T-helper 1 cell treated with Interleukin-12 subunit alpha and Interleukin-12 subunit beta and Interleukin-4 antibody, amounts not matched to agents 30 ng/mL and 1 ng/mL, for 36 hours (primary cell): ENCODE measurements at regions not wholly inside any gene's neighbourhood (a gene's known extent, or its start where the extent isn't known, plus 50 kb on each side); places are given as distances from the start of the nearest gene placed in this dataset.
"Not testable (repeated sequence)": the region's sequence is repeated elsewhere in the genome, so short reads cannot be mapped to it uniquely, and the experiment has no call there.

Experiments used
- intact Hi-C: fragments of 100-400 bp; cut with micrococcal nuclease; formaldehyde crosslinking; loops from one replicate; pipeline ENCODE4 v1.15.1; 2024

DNA sequence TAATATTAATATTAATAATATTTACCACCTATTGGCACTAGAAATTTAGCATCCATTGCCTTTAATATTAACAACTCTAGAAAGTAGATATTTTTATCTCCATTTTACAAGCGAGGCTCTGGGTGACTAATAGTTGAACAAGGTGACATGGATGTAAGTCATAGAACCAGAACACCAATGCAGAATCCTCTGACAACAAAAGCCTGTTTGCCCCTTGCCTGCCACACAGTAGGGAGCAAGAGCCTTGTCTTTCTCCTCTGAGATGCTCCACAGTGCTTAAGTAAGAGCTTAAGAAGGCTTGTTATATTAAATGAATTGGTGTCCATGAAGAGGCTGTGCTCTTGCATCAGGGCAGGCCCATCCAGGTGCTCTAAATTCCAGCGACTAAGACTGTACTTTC, 51.2 kb upstream of the LBX1 start:
- intact Hi-C loops: no loop called here

DNA sequence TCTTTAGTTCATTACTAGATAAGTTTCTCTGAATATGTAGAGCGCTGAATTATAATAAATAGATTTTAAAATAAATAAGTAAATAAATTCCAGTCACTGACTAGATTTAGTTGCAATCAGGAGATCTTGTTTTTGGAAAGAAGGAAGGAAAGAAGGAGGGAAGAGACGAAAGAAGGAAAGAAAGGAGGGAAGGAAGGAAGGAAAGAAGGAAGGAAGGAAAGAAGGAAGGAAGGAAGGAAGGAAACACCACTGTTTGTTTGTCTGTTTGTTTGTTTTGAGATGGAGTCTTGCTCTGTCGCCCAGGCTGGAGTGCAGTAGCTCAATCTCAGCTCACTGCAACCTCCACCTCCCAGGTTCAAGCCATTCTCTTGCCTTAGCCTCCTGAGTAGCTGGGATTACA, 51.7 kb upstream of the LBX1 start:
- intact Hi-C loops: not testable (repeated sequence)

DNA sequence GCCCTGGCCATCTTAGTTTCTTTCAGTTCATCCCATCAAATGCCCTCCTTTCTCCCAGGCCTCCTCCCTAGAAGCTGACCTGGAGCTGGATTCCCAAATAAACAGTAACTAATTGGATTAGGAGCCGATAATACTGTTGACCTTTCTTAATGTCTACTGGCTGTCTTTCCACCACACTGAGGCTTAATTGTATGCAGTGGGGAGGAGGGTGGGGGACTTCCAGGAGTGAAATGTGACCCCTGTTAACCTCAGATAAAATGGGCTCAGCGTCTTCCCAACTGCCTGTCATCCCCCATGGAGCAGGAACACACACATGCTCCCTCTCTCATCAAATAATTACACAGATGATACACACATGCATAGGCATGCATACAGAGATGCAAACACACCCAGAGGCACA, 53.7 kb upstream of the LBX1 start:
- intact Hi-C loops: no loop called here

DNA sequence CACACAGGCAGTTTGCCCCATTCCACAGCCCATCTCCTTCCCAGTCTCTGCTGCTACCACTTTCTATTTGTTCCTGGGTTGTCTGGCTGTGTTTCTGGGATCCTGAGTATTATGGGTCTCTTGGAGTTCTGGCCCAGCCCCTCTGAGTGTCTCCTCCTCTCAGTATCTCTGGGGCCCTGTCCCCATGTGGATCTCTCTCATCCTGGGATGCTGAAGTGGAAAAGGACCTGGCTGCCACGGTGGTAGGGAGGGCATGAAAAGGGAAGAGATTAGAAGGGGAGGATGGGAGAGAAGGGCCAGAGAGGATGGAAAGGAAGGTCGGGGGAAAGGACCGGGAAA, 54.5 kb upstream of the LBX1 start:
- intact Hi-C loops: no loop called here

DNA sequence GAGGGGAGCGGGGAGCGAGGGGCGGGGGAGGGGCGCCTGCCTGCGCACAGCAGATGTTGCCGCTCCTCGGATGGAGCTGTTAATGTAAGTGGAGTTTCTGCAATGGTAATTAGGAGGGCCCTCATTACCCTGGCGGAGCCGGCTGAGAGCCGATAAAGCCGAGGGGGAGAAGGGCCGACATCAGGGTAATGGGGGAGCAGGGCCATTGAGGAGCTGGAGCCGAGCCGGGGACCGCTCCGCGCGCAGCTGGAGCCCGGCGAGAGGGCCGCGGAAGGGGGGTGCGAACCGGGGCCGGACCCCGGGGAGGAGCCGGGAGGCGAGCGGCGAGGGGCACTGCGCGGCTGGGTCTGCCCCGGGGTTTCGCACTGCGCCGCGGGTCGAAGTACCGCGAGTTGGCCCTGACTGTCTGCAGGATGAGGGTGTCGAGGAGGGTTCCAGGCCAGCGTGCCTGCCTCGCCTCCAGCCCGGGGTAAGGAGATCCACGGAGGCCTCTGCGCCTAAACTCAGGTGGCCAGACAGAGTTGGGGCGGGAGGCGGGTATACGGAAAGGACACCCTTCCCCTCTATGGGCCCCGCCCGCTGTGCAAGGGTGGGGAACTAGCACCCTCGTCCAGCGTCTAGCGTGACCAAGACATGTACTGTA, 55.0 kb upstream of the LBX1 start:
- intact Hi-C loops: no loop called here

DNA sequence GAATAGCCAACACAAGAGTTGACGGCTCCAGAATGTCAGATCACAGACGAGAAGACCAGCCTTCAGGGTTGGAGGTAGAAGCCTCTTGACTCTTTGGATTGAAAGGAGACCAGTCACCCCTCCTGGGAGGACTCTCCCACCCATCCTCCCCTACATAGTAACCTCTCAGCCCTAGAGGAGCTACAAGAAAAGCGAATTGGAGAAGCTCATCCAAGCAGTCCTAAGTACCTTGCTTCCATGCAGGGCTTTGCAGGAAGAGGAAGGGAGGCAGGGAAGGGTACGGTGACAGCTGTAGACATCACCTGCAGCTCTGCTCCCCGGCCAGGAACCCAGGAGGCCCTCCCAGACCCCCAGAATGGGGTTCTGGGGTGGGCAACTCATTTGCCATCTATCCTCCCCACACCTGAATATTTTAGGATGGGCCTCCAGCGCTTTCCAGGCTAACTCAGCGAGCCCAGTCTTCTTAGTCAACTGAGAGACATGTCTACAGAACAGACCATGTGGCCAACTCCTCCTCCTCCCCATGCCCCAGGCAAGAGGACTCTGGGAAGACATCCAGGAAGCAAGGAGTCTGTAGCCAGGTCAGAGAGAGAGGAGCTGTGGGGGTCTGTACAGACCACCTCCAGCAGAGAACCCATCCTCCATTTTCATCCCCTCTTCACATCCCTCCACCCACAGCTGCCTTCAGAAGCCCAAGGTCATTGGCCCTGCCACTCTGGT, 55.6 kb upstream of the LBX1 start:
- intact Hi-C loops: no loop called here

DNA sequence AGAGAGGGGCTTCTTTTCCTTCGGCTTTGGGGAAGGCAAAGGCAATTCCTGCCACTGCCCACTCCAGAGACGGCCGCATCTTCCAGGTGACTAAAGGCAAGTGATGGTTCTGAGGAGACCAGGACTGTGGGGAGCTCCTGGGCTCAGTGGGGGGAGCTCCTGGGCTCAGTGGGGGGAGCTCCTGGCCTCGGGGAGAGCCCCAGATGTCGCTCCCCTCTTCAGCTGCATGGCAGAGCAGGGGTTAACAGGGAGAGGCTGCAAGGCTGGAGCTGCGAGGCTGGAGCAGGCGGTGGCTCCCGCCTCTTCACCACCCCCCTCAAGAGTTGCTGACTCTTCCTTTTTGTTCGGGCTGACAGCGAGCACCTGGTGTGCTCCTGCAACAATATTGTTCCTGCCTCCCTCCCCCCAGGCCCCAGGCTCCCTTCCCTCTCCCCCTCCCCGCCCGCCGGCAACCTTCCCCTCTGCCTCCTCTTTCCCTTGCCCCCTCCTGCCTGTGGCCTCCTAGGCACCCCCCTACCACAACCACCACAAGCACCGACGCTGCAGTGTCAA, 56.3 kb upstream of the LBX1 start:
- intact Hi-C loops: no loop called here

DNA sequence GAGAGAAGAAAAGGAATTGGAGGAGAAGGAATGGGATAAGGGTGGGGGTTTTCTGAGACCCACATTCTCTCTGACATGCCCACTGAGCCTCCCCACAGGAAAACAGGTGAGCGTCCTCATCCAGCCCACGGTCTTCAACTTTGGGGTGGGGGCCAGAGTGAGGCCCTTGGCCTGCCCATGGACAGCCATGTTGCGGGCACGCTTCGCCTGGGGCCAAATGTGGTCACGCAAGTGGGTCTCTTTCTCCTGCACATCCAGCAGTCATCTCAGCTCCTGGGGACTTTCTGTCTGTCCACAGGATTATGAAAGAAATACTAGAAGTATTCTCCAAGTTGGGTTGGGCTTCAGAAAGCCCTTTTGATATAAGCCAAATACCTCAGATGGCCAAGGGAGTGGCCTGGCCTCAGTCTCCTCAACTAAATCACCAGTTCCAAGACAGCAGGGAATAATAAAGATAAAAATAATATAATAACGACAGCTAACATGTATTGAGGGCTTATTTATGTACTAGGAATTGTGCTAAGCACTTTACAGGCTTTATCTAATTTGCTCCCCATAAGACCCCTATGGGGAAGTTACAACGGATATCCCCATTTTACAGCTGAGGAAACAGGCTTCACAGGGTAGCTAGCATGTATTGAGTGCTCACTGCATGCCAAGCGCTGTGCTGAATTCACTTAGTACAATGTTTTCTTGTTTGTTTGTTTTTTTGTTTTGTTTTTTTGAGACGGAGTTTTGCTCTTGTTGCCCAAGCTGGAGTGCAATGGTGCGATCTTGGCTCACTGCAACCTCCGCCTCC, 57.2 kb upstream of the LBX1 start:
- intact Hi-C loops: no loop called here

DNA sequence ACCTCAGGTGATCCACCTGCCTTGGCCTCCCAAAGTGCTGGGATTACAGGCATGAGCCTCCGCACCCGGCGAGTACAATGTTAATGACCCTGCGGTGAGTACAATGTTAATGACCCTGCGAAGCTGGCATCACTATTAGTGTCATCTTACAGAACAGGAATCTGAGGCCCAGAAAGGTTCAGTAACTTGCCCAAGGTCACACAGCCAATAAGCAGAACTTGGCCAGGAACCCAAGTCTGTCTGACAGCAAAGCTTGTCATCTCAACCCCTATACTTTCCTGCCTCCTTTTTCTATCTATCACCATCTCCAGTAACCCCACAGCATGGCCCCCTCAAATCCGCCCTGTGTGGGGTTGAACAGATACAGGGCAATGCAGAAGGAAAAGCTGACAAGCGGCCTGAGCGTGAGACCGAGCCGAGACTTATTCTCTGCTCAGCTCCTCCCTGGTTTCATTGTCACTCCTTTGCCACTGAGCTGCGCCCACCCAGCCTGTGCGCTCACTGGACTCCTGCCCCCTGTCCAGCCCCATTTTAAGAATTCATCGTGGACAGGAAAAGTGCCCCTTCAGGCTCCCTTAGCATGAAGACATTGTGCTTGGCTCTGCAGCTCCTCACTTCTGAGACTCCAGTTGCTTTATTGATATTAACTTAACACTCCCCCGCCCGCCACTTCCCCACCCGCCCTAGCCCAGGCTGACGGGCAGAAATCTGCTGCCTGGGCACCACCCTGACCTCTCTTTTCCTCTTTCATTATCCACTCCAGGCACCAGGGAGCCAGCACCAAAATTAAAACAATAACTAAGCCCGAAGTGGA, 58.1 kb upstream of the LBX1 start:
- intact Hi-C loops: no loop called here

DNA sequence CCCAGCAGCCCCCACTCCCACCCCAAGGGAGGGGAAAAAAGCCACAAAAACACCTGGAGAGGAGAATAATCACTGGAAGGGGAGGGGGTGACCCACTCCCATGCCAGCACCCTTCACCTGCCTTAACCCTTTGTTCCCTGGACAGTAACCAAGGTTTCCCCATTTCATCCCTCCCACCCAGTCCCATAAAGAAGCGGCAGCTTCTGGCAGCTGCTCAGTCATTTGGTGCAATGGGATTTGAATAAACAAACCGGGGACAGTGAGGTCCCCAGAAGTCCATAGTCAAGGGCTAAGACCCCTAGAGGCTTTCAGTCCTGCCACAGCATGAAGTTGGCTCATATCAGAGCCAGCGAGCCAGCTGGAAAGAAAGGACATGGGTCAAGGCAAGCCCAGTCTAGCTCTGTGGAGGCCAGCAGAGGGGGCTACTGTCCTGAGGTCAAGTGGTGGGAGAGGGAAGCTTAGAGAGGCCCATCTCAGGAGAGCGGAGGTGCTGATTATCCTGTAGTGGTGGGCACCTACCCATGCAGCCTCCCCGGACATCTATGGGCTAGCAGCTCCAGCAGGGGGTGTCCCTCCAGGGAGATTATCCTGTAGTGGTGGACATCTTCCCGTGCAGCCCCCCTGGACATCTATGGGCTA, 58.9 kb upstream of the LBX1 start:
- intact Hi-C loops: no loop called here

DNA sequence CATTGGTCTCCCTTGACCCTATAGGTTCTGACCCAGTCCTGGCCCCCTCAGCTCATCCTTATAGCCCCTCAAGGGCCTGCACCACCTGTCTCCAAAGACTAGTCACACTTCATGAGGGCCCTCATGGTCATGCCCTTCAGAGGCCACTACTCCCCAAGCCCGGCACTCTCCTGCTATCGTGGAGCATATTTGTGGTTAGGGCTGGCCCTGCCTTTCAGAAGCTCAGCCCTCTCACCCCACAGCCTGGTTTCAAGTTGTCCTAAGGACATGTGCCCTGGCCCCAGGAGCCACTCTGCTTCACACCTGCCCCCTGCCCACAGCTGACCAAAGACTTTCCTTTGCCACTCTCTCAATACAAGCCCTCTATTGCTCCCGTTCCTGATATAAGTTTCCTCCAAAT, 60.3 kb upstream of the LBX1 start:
- intact Hi-C loops: no loop called here

DNA sequence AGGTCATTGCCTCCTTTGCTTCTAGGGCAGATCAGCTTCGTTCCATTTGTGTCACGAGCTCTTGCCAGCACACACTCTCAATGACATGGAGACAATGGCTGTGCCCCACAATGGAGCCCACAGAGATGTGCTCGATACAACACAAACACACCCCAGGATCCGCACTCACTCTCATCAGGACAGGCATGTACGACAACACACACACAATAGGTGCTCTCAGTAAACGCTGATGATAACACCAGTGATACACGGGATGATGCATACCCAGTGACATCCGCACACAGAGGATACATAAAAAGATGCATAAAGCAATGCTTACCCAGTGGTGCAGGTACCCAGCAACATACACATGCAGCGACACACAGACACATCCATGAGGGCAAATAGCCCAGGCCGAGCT, 61.2 kb upstream of the LBX1 start:
- intact Hi-C loops: loop anchor here (2.0 kb wide), 1 partner anchor 76 kb away; no protein-coding TSS in a partner anchor

DNA sequence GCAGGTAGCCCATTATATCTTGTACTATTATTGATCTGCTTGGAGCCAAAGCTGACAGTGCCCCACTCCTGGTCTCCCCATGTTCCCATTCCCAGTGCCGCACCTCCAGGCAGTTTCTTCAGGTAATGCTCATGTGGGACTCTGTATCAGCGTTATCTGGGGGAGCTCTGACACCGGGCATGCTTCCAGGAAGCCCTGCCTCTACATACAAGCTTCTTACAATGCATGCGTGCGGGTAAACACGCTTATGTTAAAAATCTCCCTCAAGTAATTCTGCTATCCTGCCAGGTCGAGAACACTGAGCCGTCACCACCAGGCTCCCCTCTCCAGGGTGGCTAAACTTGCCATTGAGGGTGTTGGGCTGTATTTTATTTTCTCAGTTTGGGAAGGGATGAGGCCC, 61.6 kb upstream of the LBX1 start:
- intact Hi-C loops: loop anchor here (2.0 kb wide), 1 partner anchor 76 kb away; no protein-coding TSS in a partner anchor

DNA sequence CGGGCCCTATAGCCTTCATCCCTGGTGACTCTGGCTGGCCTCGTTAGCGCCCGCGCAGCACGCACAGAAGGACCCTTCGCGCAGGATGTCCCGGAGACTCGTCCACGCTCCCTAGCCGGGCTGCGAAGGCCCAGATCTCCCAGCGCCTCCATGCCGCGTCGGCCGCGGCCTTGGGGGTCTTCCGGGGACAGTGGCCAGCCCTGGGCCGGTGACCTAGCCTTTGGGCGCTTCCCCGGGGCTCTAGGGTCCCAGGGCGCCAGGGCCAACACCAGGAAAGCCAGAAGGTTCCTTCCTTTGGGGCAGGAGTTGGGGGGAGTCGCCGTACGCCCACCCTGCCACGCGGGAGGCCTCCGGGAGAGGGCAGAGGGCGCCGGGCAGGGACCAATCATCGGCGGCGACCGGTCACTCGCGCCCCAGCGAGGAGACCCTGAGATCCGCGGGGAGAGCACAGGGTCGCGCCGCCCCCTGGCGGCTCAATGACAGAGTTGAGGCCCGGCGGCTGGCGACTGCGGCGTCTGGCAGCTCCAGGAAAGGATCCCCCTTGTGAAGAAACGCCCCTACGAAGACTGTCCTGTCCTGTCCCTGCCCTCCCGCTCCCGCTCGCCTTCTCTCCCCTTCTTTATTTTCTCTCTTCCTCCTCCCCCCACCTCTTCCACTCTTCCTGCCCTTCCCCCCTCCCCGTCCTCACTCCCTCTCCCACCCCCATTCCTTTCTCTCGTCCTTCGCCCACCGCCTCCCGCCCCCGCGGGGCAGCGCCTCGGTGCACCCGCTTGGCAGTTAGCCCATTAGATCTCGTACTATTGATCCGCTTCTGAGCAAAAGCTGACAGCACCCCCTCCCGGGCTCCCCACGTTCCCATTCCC, 62.3 kb upstream of the LBX1 start:
- intact Hi-C loops: loop anchor here (2.0 kb wide), 1 partner anchor 77 kb away; no protein-coding TSS in a partner anchor

DNA sequence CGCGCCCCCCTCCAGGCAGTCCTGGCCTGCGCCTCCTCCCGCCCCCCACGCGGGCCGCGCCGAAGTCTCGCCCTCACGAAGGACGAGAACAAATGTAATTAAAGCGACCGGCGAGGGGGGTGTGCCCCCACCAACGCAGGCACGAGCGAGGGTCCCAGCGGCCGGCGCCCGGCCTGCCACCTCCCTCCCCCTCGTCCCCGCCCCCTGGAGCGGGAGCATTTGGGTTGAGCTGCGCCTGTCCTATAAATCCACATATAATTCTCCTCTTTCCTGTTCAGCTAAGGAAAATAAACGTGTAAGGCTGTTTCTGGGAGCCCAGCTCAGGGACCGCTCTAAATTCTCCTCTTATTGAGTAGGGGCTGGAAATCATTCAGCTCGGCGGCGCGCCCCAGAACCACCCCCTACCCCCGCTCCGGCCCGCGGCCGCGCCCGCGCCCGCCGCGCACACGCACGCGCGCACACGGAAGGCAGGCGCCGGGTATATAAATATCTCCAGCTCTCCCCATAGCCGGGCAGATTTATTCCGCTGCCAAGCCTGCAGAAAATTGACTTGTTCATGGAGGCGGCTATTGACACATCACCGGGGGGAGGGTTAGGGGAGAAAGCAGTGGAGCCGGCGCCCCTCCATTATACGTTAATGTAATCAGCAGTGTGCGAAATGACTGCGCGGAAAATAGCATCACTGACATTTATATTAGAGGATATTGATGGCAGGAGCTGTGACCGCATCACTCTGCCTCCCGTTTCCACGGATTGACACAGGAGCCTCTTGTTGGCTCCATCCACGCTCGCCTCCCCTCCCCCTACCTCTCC, 61.6 kb upstream of the BTRC start:
- intact Hi-C loops: no loop called here

DNA sequence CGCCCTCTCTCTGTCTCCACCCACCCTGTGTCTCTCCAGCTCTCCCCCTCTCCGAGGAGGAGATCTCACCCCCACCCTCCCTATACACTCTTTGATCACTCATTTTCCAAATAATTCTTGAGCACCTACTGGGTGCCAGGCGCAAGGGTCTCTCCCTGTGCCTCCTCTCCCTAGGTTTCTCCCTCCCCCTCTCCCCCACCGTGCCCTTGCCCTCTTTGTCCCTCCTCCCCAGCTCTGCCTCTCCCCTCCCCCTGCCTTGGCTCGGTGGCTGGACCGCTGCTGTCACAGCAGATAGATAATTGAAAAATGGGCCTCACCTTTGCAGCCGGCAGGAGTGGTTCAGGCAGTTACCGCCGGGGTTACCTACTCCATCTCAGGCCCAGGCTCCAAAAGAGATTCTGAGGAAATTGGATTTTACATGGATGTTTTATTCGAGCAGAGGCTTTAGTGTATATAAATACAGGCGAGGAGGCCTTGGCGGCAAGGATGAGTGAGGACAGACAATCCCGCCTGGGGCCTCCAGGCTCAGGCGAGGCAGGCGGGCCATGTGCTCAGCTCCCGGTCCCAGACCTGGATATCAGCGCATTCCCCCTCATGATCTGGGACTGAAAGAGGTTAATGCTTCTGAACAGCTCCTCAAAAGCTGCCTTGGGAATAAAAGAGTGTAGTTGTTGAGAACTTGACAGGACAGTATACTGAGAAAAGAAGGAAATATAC, 60.8 kb upstream of the BTRC start:
- intact Hi-C loops: no loop called here

DNA sequence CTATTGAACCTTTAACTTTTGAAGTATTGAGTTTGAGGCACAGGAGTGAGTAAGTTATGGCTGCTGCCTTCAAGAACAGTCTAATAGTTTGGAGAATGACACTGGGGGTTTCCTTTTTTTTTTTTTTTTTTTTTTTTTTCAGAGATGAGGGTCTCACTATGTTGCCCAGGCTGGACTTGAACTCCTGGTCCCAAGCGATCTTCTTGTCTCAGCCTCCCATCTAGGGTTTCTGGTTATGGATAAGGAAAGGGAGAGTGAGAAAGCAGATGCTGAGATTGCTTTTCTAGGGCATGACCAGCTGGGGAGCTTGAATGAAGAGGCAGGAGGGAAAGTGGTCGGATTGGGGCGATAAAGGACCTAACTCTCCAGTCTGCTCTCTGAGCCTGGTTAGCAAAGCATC, 59.9 kb upstream of the BTRC start:
- intact Hi-C loops: no loop called here

DNA sequence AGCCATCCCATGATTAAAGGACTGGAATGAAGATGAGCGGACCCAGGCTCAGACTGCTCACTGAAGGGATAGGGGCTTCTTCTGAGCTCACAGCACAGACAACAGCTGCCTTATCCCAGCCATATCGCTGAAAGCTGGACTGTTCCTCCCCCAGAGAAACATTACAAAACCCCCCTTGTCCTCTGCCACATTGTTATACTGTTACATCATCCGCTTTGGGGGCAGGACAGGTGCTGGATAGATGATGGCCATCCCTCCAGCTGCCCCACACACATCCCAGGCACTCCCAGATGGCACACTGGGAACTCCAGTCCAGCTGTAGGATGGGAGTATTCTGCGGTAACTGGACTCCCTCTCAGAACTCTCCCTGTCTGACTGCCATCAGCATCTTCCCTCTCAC, 58.7 kb upstream of the BTRC start:
- intact Hi-C loops: no loop called here
